Nephron progenitor cell (in vitro differentiated cells): ENCODE measurements at regions not wholly inside any gene's neighbourhood (a gene's known extent, or its start where the extent isn't known, plus 50 kb on each side); places are given as distances from the start of the nearest gene placed in this dataset.

ENCODE experiments used
- DNase-seq: peaks from one replicate; pipeline ENCODE4 v3.0.0; 2021
- H3K27ac Mint-ChIP-seq: 2 replicates; pipeline ENCODE4 v1.8.0; 2021; ENCODE audit warnings: mild to moderate bottlenecking, moderate library complexity, mixed read lengths
- H3K27me3 Mint-ChIP-seq: 2 replicates; pipeline ENCODE4 v1.8.0; 2021; ENCODE audit warnings: mild to moderate bottlenecking, low read depth, mixed read lengths; ENCODE audit not compliant: poor library complexity
- H3K36me3 Mint-ChIP-seq: 2 replicates; pipeline ENCODE4 v1.8.0; 2021; ENCODE audit warnings: low read depth, mixed read lengths
- H3K4me1 Mint-ChIP-seq: 2 replicates; pipeline ENCODE4 v1.8.0; 2021; ENCODE audit warnings: mixed read lengths
- H3K4me3 Mint-ChIP-seq: 2 replicates; pipeline ENCODE4 v1.8.0; 2021; ENCODE audit warnings: mild to moderate bottlenecking, moderate library complexity, mixed read lengths
- H3K9me3 Mint-ChIP-seq: 2 replicates; pipeline ENCODE4 v1.8.0; 2021; ENCODE audit warnings: mild to moderate bottlenecking, moderate library complexity, mixed read lengths
- TF ChIP-seq, protein P1 (sequence below): fragments of 200-600 bp; sonication (generic); IDR thresholded peaks from 2 replicates; pipeline ENCODE4 v1.5.0; 2021; ENCODE audit warnings: antibody characterized with exemption

DNA sequence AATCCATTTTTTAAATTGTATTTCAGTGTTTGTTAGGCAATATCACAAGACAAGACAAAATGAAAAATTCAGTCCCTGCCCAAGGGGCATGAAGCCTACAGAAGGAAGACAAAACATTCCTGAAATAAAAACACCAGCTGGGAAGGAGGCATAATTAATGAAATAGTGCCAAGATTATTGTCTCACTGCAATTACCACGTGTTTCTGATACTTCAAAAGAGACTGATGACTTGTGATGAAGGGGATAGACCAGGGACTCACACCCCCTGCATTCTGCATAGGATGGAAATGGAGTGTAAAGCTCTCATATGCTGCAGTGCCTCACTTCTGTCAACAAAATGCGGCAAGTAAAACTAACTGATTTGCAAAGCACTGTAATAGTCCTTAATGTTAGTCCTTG is 178.1 kb downstream of the BARD1 start:
- no peak for DNase-seq
- H3K36me3 Mint-ChIP-seq: no peaks in the 10 kb centered on the region
- peak overlapping the region; percentile 27 for H3K27ac Mint-ChIP-seq
- peaks cover 13% of the 10 kb centered on the region for H3K9me3 Mint-ChIP-seq
- no peaks in the 10 kb centered on the region for H3K27me3 Mint-ChIP-seq
- peaks cover 4% of the 10 kb centered on the region for H3K4me1 Mint-ChIP-seq
- no peak overlapping the region for H3K4me3 Mint-ChIP-seq
- TF ChIP-seq, protein P1, sequence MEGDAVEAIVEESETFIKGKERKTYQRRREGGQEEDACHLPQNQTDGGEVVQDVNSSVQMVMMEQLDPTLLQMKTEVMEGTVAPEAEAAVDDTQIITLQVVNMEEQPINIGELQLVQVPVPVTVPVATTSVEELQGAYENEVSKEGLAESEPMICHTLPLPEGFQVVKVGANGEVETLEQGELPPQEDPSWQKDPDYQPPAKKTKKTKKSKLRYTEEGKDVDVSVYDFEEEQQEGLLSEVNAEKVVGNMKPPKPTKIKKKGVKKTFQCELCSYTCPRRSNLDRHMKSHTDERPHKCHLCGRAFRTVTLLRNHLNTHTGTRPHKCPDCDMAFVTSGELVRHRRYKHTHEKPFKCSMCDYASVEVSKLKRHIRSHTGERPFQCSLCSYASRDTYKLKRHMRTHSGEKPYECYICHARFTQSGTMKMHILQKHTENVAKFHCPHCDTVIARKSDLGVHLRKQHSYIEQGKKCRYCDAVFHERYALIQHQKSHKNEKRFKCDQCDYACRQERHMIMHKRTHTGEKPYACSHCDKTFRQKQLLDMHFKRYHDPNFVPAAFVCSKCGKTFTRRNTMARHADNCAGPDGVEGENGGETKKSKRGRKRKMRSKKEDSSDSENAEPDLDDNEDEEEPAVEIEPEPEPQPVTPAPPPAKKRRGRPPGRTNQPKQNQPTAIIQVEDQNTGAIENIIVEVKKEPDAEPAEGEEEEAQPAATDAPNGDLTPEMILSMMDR: no peak

DNA sequence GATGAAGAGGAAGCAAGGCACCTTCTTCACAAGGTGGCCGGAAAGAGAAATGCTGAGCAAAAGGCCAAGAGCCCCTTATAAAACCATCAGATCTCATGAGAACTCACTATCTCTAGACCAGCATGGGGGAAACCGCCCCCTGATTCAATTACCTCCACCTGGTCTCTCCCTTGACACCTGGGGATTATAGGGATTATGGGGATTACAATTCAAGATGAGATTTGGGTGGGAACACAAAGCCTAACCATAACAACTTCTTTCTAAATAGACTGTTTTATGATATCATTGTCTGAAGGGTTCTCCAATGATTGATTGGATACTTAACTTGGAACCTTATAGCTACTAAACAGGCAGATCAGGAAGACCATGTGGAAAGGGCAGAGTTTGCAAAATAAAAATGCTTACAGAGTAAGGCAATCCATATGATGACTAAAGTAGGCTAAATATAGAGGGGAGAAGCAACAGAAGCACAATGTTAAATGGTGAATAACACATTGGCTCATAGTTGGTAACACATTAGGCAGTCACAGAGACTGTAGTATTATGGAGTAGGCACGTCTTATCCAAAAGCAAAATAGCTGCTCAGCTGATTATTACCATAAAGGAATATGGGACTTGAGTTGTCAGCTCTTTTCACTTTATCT is 179.0 kb downstream of the BARD1 start:
- no peak for DNase-seq
- H3K27ac Mint-ChIP-seq: no peak overlapping the region

DNA sequence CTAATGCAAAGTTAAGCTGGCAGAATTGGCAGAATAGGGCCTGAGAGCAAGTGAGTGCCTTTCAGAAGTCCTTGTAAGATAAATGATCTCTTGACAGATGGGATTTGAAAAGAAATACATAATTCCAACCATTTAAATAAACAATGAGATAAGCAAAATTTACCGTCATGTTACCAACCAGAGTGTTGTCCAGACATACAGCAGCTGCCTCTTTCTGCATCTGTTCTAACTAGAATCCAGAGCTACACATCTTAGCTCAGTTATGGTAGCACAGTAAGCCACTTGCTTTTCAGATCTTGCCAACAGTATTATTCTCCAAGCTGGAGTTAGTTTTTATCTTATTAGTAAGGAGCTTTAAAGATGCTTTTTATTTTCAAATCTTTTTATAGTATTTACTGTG is 179.6 kb downstream of the BARD1 start:
- no peak overlapping the region for H3K4me3 Mint-ChIP-seq
- TF ChIP-seq, protein P1: no peak
- peaks cover 4% of the 10 kb centered on the region for H3K4me1 Mint-ChIP-seq
- H3K27me3 Mint-ChIP-seq: no peaks in the 10 kb centered on the region
- H3K9me3 Mint-ChIP-seq: peaks cover 5% of the 10 kb centered on the region
- no peak for DNase-seq
- peak overlapping the region; percentile 46 for H3K27ac Mint-ChIP-seq
- H3K36me3 Mint-ChIP-seq: no peaks in the 10 kb centered on the region

More for the DNA sequence above, 179.0 kb downstream of the BARD1 start:
- H3K9me3 Mint-ChIP-seq: peaks cover 9% of the 10 kb centered on the region
- TF ChIP-seq, protein P1: no peak
- peaks cover 4% of the 10 kb centered on the region for H3K4me1 Mint-ChIP-seq
- H3K27me3 Mint-ChIP-seq: no peaks in the 10 kb centered on the region
- H3K36me3 Mint-ChIP-seq: no peaks in the 10 kb centered on the region
- no peak overlapping the region for H3K4me3 Mint-ChIP-seq
